H1 (cell line): ENCODE measurements at regions not wholly inside any gene's neighbourhood (a gene's known extent, or its start where the extent isn't known, plus 50 kb on each side); places are given as distances from the start of the nearest gene placed in this dataset.

Source experiments
- TAF1 ChIP-seq: IDR thresholded peaks from 2 replicates; pipeline ENCODE4 v1.6.1; 2011; ENCODE audit warnings: mild to moderate bottlenecking, low read depth, low read length

DNA sequence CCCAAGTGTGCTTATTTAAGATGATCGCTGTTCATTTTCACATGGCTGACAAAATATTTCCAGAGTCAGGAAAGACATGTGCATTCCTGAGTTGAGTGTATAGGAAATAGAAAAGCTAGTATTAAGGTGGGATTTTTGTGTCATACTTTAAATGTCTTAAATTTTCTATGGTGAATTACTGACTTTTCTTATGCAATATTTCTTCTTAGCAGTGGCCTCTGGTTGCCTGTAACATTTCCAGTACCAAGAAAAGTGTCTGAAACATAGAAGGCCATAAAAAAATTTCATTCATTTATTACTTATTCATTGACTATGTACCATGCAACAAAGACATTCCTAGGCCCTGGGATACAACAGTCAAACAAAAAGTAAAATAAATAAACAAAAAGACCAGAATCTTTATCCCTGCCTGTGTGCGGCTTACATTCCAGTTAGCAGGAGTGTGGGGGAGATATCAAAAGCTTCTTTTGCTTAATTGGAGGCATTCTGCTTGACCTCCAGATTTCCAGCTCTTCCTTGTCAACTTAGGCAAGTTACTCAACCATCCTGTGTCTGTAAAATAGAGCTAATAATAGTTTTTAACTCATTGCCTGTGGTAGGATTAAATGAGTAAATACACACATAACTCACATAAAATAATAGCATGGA lies 216.3 kb upstream of the FLRT2 start (continued):
- TF ChIP-seq TAF1 = no peak
- TF ChIP-seq, all 59 proteins: peak for 0
